Esophagus muscularis mucosa (tissue), 4 donors: ENCODE measurements at regions not wholly inside any gene's neighbourhood (a gene's known extent, or its start where the extent isn't known, plus 50 kb on each side); places are given as distances from the start of the nearest gene placed in this dataset.

Experiments
- DNase-seq: peaks from one replicate; pipeline ENCODE4 v3.0.0-alpha.2; 2017; ENCODE audit errors: extremely low spot score
- H3K27ac ChIP-seq, 4 donors: fragments of 200-600 bp; sonication (generic); replicated peaks in 1 of 4; 1 replicate in 3 of 4; 2 replicates in 1 of 4; pipeline ENCODE4 v1.5.1; 2016 to 2019; ENCODE audit warnings: mild to moderate bottlenecking in 1 of 4
- H3K27me3 ChIP-seq, 4 donors: fragments of 200-600 bp; sonication (generic); one replicate each; pipeline versions ENCODE4 v1.5.1 to v1.6.0; 2016 to 2019
- H3K36me3 ChIP-seq, 4 donors: fragments of 200-600 bp; sonication (generic); one replicate each; pipeline ENCODE4 v1.5.1; 2016 to 2019
- H3K4me1 ChIP-seq, 4 donors: fragments of 200-600 bp; sonication (generic); one replicate each; pipeline ENCODE4 v1.5.1; 2016 to 2019
- H3K4me3 ChIP-seq, 4 donors: fragments of 200-600 bp; sonication (generic); 1 replicate in 2 of 4; 2 replicates in 2 of 4; pipeline ENCODE4 v1.5.1; 2016 to 2019; ENCODE audit warnings: mild to moderate bottlenecking in 4 of 4, moderate library complexity in 1 of 4
- H3K9me3 ChIP-seq, 4 donors: fragments of 200-600 bp; sonication (generic); 1 replicate in 3 of 4; 2 replicates in 1 of 4; pipeline ENCODE4 v1.5.1; 2016 to 2019
- EP300 ChIP-seq: sonication (generic); formaldehyde crosslinking; IDR thresholded peaks from one replicate; pipeline ENCODE4 v1.6.1; 2017; ENCODE audit warnings: antibody characterized with exemption
- POLR2A ChIP-seq: fragments of 450-650 bp; IDR thresholded peaks from one replicate; pipeline ENCODE4 v1.6.1; 2017; ENCODE audit warnings: antibody characterized with exemption, moderate library complexity, mild to moderate bottlenecking, low read depth
- POLR2AphosphoS5 ChIP-seq, 2 donors: sonication (generic); formaldehyde crosslinking; IDR thresholded peaks; one replicate each; pipeline ENCODE4 v1.6.1; 2017; ENCODE audit warnings: antibody characterized with exemption in 2 of 2
- WGBS: methylation state at CpG from one replicate; pipeline ENCODE4 v1.1.5; 2018; 5-methylcytosine and 5-hydroxymethylcytosine counted together
- intact Hi-C: fragments of 100-400 bp; cut with DNase I; formaldehyde crosslinking; loops from one replicate; pipeline ENCODE4 v1.15.1; 2023
- TF ChIP-seq, protein P1 (sequence below), 3 experiments: fragments of 200-600 bp in 2 of 3; fragments of 450-650 bp in 1 of 3; sonication (generic) in 2 of 3; IDR thresholded peaks; one replicate each; pipeline ENCODE4 v1.5.1; 2017 to 2019; ENCODE audit warnings: antibody characterized with exemption in 3 of 3, mild to moderate bottlenecking in 2 of 3, moderate library complexity in 1 of 3

GRCh38 chr15:96428742-96429141 lies 98.2 kb downstream of the NR2F2 start:
- no peak overlapping the region for H3K4me3 ChIP-seq
- H3K9me3 ChIP-seq = no peaks in the 10 kb centered on the region
- DNase-seq = no peak
- TF ChIP-seq POLR2A = no peak
- peak; percentile 54 to 81 for TF ChIP-seq POLR2AphosphoS5 (IDR thresholded peaks at IDR 0.05)
- no peaks in the 10 kb centered on the region for H3K36me3 ChIP-seq
- intact Hi-C loops = loop anchor here (5.0 kb wide), 1 partner anchor 76 kb away; no protein-coding TSS in a partner anchor
- H3K4me1 ChIP-seq = peaks cover 7 to 14% (median 13%) of the 10 kb centered on the region in 4 donors
- H3K27ac ChIP-seq = peak overlapping the region; percentile 3 to 63 (median 53)
- no peaks in the 10 kb centered on the region for H3K27me3 ChIP-seq

DNA sequence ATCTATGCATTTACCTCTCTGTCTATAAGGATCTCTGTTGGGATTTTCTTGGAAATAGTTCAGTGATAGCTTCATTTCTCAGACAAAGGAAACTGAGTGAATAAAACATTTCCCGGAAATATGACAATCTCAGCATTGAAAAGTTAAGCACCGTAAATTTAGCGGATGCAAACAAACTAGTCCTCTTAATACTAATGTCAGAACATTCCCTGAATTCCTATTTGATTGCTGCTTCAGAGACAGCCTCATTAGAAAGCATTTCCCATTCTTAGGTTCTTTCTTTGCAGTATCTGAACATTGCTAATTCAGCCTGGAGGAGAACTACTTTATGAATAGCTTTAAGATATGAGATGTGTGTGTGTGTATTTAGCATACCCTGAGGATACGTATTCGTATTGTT lies 101.3 kb downstream of the NR2F2 start:
- no peak overlapping the region for H3K4me3 ChIP-seq
- H3K9me3 ChIP-seq = no peaks in the 10 kb centered on the region
- H3K27me3 ChIP-seq = no peaks in the 10 kb centered on the region
- TF ChIP-seq POLR2A = no peak
- TF ChIP-seq, protein P1, sequence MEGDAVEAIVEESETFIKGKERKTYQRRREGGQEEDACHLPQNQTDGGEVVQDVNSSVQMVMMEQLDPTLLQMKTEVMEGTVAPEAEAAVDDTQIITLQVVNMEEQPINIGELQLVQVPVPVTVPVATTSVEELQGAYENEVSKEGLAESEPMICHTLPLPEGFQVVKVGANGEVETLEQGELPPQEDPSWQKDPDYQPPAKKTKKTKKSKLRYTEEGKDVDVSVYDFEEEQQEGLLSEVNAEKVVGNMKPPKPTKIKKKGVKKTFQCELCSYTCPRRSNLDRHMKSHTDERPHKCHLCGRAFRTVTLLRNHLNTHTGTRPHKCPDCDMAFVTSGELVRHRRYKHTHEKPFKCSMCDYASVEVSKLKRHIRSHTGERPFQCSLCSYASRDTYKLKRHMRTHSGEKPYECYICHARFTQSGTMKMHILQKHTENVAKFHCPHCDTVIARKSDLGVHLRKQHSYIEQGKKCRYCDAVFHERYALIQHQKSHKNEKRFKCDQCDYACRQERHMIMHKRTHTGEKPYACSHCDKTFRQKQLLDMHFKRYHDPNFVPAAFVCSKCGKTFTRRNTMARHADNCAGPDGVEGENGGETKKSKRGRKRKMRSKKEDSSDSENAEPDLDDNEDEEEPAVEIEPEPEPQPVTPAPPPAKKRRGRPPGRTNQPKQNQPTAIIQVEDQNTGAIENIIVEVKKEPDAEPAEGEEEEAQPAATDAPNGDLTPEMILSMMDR (IDR thresholded peaks at IDR 0.05) = no peak
- no peak for TF ChIP-seq POLR2AphosphoS5 (IDR thresholded peaks at IDR 0.05)
- no peak for TF ChIP-seq EP300
- intact Hi-C loops = no loop called here
- DNase-seq = no peak
- WGBS = 80% methylated on average over 5 of the region's 5 CpGs
- H3K36me3 ChIP-seq = no peaks in the 10 kb centered on the region
- H3K27ac ChIP-seq = no peak overlapping the region
- H3K4me1 ChIP-seq = peaks cover 7 to 14% (median 13%) of the 10 kb centered on the region in 4 donors

DNA sequence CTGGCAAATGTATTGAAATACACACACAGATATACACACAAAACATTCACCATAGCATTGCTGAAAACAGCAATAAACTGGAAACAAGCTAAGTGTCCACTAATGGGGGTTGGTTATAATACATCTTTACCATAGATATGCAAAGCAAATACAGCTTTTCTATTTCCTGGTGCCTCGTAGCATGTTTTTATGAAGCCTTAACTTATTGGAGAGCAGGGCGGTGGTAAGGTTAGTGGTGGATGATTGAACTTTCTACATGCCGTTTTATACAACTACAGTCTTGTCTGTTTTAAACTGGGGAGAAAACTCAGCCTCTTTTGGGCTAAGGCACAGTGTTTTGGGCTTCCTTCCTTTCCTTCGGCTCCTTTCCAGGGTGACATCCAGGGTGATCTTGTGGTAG lies 104.5 kb downstream of the NR2F2 start:
- H3K27ac ChIP-seq = no peak overlapping the region
- no peaks in the 10 kb centered on the region for H3K9me3 ChIP-seq
- H3K4me3 ChIP-seq = no peak overlapping the region
- DNase-seq = no peak
- H3K27me3 ChIP-seq = no peaks in the 10 kb centered on the region
- H3K36me3 ChIP-seq = no peaks in the 10 kb centered on the region
- intact Hi-C loops = no loop called here
- TF ChIP-seq EP300 = no peak
- TF ChIP-seq, protein P1 (IDR thresholded peaks at IDR 0.05) = no peak
- no peak for TF ChIP-seq POLR2AphosphoS5 (IDR thresholded peaks at IDR 0.05)
- no peak for TF ChIP-seq POLR2A
- WGBS = 89% methylated on average over 4 of the region's 4 CpGs
- no peaks in the 10 kb centered on the region for H3K4me1 ChIP-seq

DNA sequence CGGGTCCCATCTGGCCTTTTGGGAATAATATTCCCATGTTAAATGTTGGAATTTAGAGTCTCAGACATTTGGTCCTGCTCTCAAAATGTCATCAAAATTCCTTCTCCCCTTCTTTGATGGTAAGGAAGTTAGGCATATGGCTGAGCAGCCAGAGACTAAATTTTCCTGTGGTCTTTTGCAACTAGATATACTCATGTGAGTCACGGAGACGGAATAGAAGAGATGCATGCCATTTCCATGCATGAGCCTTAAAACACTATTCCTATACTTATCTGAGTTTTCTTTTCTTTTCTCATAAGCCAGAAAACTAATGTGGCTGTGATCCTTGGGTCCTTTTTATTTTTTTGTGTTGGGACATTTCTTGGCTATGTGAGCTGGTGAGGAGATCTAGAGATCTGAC lies 105.3 kb downstream of the NR2F2 start:
- no peak overlapping the region for H3K27ac ChIP-seq
- 88% methylated on average over 3 of the region's 3 CpGs for WGBS
- DNase-seq = no peak
- no peak overlapping the region for H3K4me3 ChIP-seq
- H3K9me3 ChIP-seq = no peaks in the 10 kb centered on the region
- no peaks in the 10 kb centered on the region for H3K27me3 ChIP-seq
- no peaks in the 10 kb centered on the region for H3K36me3 ChIP-seq
- no peaks in the 10 kb centered on the region for H3K4me1 ChIP-seq
- intact Hi-C loops = no loop called here
- TF ChIP-seq POLR2A = no peak
- no peak for TF ChIP-seq EP300
- TF ChIP-seq POLR2AphosphoS5 (IDR thresholded peaks at IDR 0.05) = no peak
- TF ChIP-seq, protein P1 (IDR thresholded peaks at IDR 0.05) = no peak

DNA sequence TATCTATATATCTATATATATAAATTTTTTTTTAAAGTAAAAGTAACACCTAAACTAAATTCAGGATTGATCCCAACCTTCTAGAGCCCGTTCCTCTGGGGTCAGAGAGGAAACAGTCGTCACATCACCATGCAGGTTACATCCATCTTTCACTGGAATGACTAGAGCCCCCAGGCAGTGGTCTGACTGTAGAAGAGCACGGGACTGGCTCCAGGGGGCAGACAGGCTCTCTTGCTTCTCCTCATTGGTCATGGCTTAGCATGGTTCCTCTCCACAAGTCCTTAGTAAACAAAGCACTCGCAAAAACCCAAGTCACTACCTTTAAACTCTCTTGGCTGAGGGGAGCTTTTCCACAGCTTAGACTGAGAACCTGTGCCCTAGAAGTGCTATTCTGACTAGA lies 110.5 kb downstream of the NR2F2 start:
- Histone ChIP-seq H3K9me3 (no peaks in the 10 kb centered on the region), H3K27me3 (no peaks in the 10 kb centered on the region), H3K27ac (no peak overlapping the region), H3K36me3 (no peaks in the 10 kb centered on the region), H3K4me3 (no peak overlapping the region), H3K4me1 (no peaks in the 10 kb centered on the region)
- TF ChIP-seq EP300 = no peak
- TF ChIP-seq, protein P1 (IDR thresholded peaks at IDR 0.05) = no peak
- no peak for TF ChIP-seq POLR2A
- no peak for TF ChIP-seq POLR2AphosphoS5 (IDR thresholded peaks at IDR 0.05)
- 79% methylated on average over 4 of the region's 4 CpGs for WGBS
- intact Hi-C loops = no loop called here
- DNase-seq = no peak
